ENCODE measurements at regions not wholly inside any gene's neighbourhood (a gene's known extent, or its start where the extent isn't known, plus 50 kb on each side); places are given as distances from the start of the nearest gene placed in this dataset.

GRCh38 chr3:135374571-135374970, 579.5 kb downstream of the EPHB1 start:
- H3K27me3 ChIP-seq (ENCODE audit: control insufficient read depth, insufficient read depth, low read length), result no peaks in the 10 kb centered on the region
- no peaks in the 10 kb centered on the region for H4K20me1 ChIP-seq (ENCODE audit: control insufficient read depth, extremely low read depth, insufficient read depth, low read length)
- no peak for DNase-seq (ENCODE audit: low read depth in 2 of 2)
- no peak overlapping the region for H3K4me2 ChIP-seq (ENCODE audit: extremely low read depth, insufficient read depth, low read length)
- H3K9ac ChIP-seq (ENCODE audit: insufficient read depth, low read length), result no peak overlapping the region
- no peak overlapping the region for H2AFZ ChIP-seq (ENCODE audit: low read length)
- H3K36me3 ChIP-seq (ENCODE audit: control insufficient read depth, insufficient read depth, low read length), result no peaks in the 10 kb centered on the region
- H3K79me2 ChIP-seq (ENCODE audit: control insufficient read depth, insufficient read depth, low read length), result no peaks in the 10 kb centered on the region
- no peaks in the 10 kb centered on the region for H3K9me3 ChIP-seq (ENCODE audit: control insufficient read depth, insufficient read depth, low read depth, low read length)
- H3K27ac ChIP-seq (ENCODE audit: insufficient read depth, low read length), result no peak overlapping the region
- H3K4me1 ChIP-seq (ENCODE audit: control insufficient read depth, extremely low read depth, insufficient read depth, low read length), result no peaks in the 10 kb centered on the region
- TF ChIP-seq, protein P1, sequence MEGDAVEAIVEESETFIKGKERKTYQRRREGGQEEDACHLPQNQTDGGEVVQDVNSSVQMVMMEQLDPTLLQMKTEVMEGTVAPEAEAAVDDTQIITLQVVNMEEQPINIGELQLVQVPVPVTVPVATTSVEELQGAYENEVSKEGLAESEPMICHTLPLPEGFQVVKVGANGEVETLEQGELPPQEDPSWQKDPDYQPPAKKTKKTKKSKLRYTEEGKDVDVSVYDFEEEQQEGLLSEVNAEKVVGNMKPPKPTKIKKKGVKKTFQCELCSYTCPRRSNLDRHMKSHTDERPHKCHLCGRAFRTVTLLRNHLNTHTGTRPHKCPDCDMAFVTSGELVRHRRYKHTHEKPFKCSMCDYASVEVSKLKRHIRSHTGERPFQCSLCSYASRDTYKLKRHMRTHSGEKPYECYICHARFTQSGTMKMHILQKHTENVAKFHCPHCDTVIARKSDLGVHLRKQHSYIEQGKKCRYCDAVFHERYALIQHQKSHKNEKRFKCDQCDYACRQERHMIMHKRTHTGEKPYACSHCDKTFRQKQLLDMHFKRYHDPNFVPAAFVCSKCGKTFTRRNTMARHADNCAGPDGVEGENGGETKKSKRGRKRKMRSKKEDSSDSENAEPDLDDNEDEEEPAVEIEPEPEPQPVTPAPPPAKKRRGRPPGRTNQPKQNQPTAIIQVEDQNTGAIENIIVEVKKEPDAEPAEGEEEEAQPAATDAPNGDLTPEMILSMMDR (conservative IDR thresholded peaks at IDR 0.05 in 1 of 2, IDR thresholded peaks at IDR 0.05 in 1 of 2; ENCODE audit: low read depth in 1 of 2, low read length in 2 of 2), result no peak
- no peak for TF ChIP-seq EZH2 (IDR thresholded peaks at IDR 0.05; ENCODE audit: low read length, missing control alignments)
- H3K4me3 ChIP-seq (replicated peaks in 1 of 4; ENCODE audit: control extremely low read depth in 1 of 4, insufficient read depth in 1 of 4, low read depth in 3 of 4, low read length in 4 of 4), result no peak overlapping the region

GRCh38 chr3:135382188-135382587, 583.3 kb upstream of the PPP2R3A start:
- DNase-seq (ENCODE audit: low read depth in 2 of 2), result no peak
- Histone ChIP-seq H3K27me3 (ENCODE audit: control insufficient read depth, insufficient read depth, low read length) (no peaks in the 10 kb centered on the region), H3K36me3 (ENCODE audit: control insufficient read depth, insufficient read depth, low read length) (no peaks in the 10 kb centered on the region), H3K4me3 (replicated peaks in 1 of 4; ENCODE audit: control extremely low read depth in 1 of 4, insufficient read depth in 1 of 4, low read depth in 3 of 4, low read length in 4 of 4) (no peak overlapping the region), H3K27ac (ENCODE audit: insufficient read depth, low read length) (no peak overlapping the region), H2AFZ (ENCODE audit: low read length) (no peak overlapping the region), H3K9ac (ENCODE audit: insufficient read depth, low read length) (no peak overlapping the region), H3K79me2 (ENCODE audit: control insufficient read depth, insufficient read depth, low read length) (no peaks in the 10 kb centered on the region), H3K9me3 (ENCODE audit: control insufficient read depth, insufficient read depth, low read depth, low read length) (no peaks in the 10 kb centered on the region), H3K4me1 (ENCODE audit: control insufficient read depth, extremely low read depth, insufficient read depth, low read length) (no peaks in the 10 kb centered on the region), H4K20me1 (ENCODE audit: control insufficient read depth, extremely low read depth, insufficient read depth, low read length) (no peaks in the 10 kb centered on the region), H3K4me2 (ENCODE audit: extremely low read depth, insufficient read depth, low read length) (no peak overlapping the region)
- TF ChIP-seq EZH2 (IDR thresholded peaks at IDR 0.05; ENCODE audit: low read length, missing control alignments), result no peak
- TF ChIP-seq, protein P1 (conservative IDR thresholded peaks at IDR 0.05 in 1 of 2, IDR thresholded peaks at IDR 0.05 in 1 of 2; ENCODE audit: low read depth in 1 of 2, low read length in 2 of 2), result no peak

DNA sequence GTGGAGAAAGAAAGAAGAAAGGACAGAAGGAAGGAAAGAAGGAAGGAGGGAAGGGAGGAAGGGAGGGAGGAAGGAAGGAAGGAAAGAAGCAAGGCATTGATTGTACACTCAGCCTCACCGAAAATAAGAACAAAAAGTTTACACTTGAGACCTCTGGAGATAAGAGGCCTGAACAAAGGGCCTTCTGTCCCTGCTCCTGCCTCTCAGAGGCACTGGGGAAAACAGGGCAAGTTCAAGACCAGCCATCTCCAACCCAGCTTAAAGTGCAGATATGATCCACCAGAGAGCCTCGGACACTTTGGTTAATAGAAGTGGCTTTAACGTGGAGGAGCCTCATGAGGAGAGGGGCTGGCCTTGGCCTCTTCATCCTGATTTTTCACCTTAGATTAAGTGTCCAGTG, 582.9 kb upstream of the PPP2R3A start:
- Histone ChIP-seq H3K36me3 (ENCODE audit: control insufficient read depth, insufficient read depth, low read length) (no peaks in the 10 kb centered on the region), H3K79me2 (ENCODE audit: control insufficient read depth, insufficient read depth, low read length) (no peaks in the 10 kb centered on the region), H3K9ac (ENCODE audit: insufficient read depth, low read length) (no peak overlapping the region), H4K20me1 (ENCODE audit: control insufficient read depth, extremely low read depth, insufficient read depth, low read length) (no peaks in the 10 kb centered on the region), H3K9me3 (ENCODE audit: control insufficient read depth, insufficient read depth, low read depth, low read length) (no peaks in the 10 kb centered on the region), H3K27me3 (ENCODE audit: control insufficient read depth, insufficient read depth, low read length) (no peaks in the 10 kb centered on the region), H3K27ac (ENCODE audit: insufficient read depth, low read length) (no peak overlapping the region), H3K4me2 (ENCODE audit: extremely low read depth, insufficient read depth, low read length) (no peak overlapping the region), H2AFZ (ENCODE audit: low read length) (no peak overlapping the region), H3K4me1 (ENCODE audit: control insufficient read depth, extremely low read depth, insufficient read depth, low read length) (no peaks in the 10 kb centered on the region), H3K4me3 (replicated peaks in 1 of 4; ENCODE audit: control extremely low read depth in 1 of 4, insufficient read depth in 1 of 4, low read depth in 3 of 4, low read length in 4 of 4) (no peak overlapping the region)
- no peak for DNase-seq (ENCODE audit: low read depth in 2 of 2)
- TF ChIP-seq EZH2 (IDR thresholded peaks at IDR 0.05; ENCODE audit: low read length, missing control alignments), result no peak
- TF ChIP-seq, protein P1 (conservative IDR thresholded peaks at IDR 0.05 in 1 of 2, IDR thresholded peaks at IDR 0.05 in 1 of 2; ENCODE audit: low read depth in 1 of 2, low read length in 2 of 2), result no peak
